ENCODE measurements at regions not wholly inside any gene's neighbourhood (a gene's known extent, or its start where the extent isn't known, plus 50 kb on each side); places are given as distances from the start of the nearest gene placed in this dataset.

GRCh38 chr9:21565155-21565554 lies 83.0 kb upstream of the IFNE start:
- no peak for DNase-seq

- no peak for DNase-seq
Observed at GRCh38 chr9:21567926-21568325, 85.8 kb upstream of the IFNE start.

- no peak for DNase-seq
Observed at GRCh38 chr9:21568484-21568883, 86.4 kb upstream of the IFNE start.

GRCh38 chr9:21569721-21570120 lies 87.6 kb upstream of the IFNE start:
- no peak for DNase-seq

GRCh38 chr9:21570643-21571275 lies 88.6 kb upstream of the IFNE start:
- no peak for DNase-seq

GRCh38 chr9:21574261-21574660 lies 92.1 kb upstream of the IFNE start:
- DNase-seq = no peak

- DNase-seq = no peak
Observed at GRCh38 chr9:21576331-21577189, 94.4 kb upstream of the IFNE start.

GRCh38 chr9:21579247-21579671 lies 97.1 kb upstream of the IFNE start:
- DNase-seq = no peak

GRCh38 chr9:21579743-21580142 lies 97.6 kb upstream of the IFNE start:
- DNase-seq = no peak

- no peak for DNase-seq
Observed at GRCh38 chr9:21580636-21581378, 98.7 kb upstream of the IFNE start.

GRCh38 chr9:21583628-21584377 lies 101.7 kb upstream of the IFNE start:
- DNase-seq = no peak

GRCh38 chr9:21584890-21585289 lies 102.8 kb upstream of the IFNE start:
- no peak for DNase-seq

GRCh38 chr9:21585756-21586752 lies 103.9 kb upstream of the IFNE start:
- DNase-seq = no peak

GRCh38 chr9:21589344-21590056 lies 107.4 kb upstream of the IFNE start:
- DNase-seq = no peak

GRCh38 chr9:21590058-21590996 lies 108.2 kb upstream of the IFNE start:
- DNase-seq = no peak

- DNase-seq = no peak
Observed at GRCh38 chr9:21591221-21592062, 109.3 kb upstream of the IFNE start.

GRCh38 chr9:21592063-21592338 lies 109.9 kb upstream of the IFNE start:
- no peak for DNase-seq

- no peak for DNase-seq
Observed at GRCh38 chr9:21597284-21597683, 115.2 kb upstream of the IFNE start.

GRCh38 chr9:21598749-21599148 lies 116.6 kb upstream of the IFNE start:
- DNase-seq = no peak

Data from NCI-H69 (cell line).